Esophagus muscularis mucosa (tissue), 4 donors: ENCODE measurements at regions not wholly inside any gene's neighbourhood (a gene's known extent, or its start where the extent isn't known, plus 50 kb on each side); places are given as distances from the start of the nearest gene placed in this dataset.

Experiments used
- DNase-seq: peaks from one replicate; pipeline ENCODE4 v3.0.0-alpha.2; 2017; ENCODE audit errors: extremely low spot score
- H3K27ac ChIP-seq, 4 donors: fragments of 200-600 bp; sonication (generic); replicated peaks in 1 of 4; 1 replicate in 3 of 4; 2 replicates in 1 of 4; pipeline ENCODE4 v1.5.1; 2016 to 2019; ENCODE audit warnings: mild to moderate bottlenecking in 1 of 4
- H3K27me3 ChIP-seq, 4 donors: fragments of 200-600 bp; sonication (generic); one replicate each; pipeline versions ENCODE4 v1.5.1 to v1.6.0; 2016 to 2019
- H3K36me3 ChIP-seq, 4 donors: fragments of 200-600 bp; sonication (generic); one replicate each; pipeline ENCODE4 v1.5.1; 2016 to 2019
- H3K4me1 ChIP-seq, 4 donors: fragments of 200-600 bp; sonication (generic); one replicate each; pipeline ENCODE4 v1.5.1; 2016 to 2019
- H3K4me3 ChIP-seq, 4 donors: fragments of 200-600 bp; sonication (generic); 1 replicate in 2 of 4; 2 replicates in 2 of 4; pipeline ENCODE4 v1.5.1; 2016 to 2019; ENCODE audit warnings: mild to moderate bottlenecking in 4 of 4, moderate library complexity in 1 of 4
- H3K9me3 ChIP-seq, 4 donors: fragments of 200-600 bp; sonication (generic); 1 replicate in 3 of 4; 2 replicates in 1 of 4; pipeline ENCODE4 v1.5.1; 2016 to 2019
- EP300 ChIP-seq: sonication (generic); formaldehyde crosslinking; IDR thresholded peaks from one replicate; pipeline ENCODE4 v1.6.1; 2017; ENCODE audit warnings: antibody characterized with exemption
- POLR2A ChIP-seq: fragments of 450-650 bp; IDR thresholded peaks from one replicate; pipeline ENCODE4 v1.6.1; 2017; ENCODE audit warnings: antibody characterized with exemption, moderate library complexity, mild to moderate bottlenecking, low read depth
- POLR2AphosphoS5 ChIP-seq, 2 donors: sonication (generic); formaldehyde crosslinking; IDR thresholded peaks; one replicate each; pipeline ENCODE4 v1.6.1; 2017; ENCODE audit warnings: antibody characterized with exemption in 2 of 2
- WGBS: methylation state at CpG from one replicate; pipeline ENCODE4 v1.1.5; 2018; 5-methylcytosine and 5-hydroxymethylcytosine counted together
- intact Hi-C: fragments of 100-400 bp; cut with DNase I; formaldehyde crosslinking; loops from one replicate; pipeline ENCODE4 v1.15.1; 2023
- TF ChIP-seq, protein P1 (sequence below), 3 experiments: fragments of 200-600 bp in 2 of 3; fragments of 450-650 bp in 1 of 3; sonication (generic) in 2 of 3; IDR thresholded peaks; one replicate each; pipeline ENCODE4 v1.5.1; 2017 to 2019; ENCODE audit warnings: antibody characterized with exemption in 3 of 3, mild to moderate bottlenecking in 2 of 3, moderate library complexity in 1 of 3

DNA sequence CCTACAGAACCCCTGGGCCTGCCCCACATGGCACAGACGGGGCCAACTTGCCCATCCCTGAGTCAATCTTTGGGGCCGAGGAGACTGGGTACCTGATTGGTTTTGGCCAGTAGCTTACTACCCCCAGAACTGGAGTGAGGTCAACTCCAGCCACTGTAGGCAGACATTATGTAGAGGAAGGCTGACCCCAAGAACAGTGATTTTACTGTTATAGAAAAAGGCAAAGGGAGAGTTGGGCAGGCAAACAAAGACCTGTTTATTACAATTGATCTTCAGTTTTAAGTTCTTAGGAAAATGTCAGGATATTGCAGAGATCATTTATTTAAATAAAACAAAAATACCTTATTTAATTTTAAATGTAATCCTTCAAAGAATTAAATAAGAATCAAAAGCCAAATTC is 653.8 kb downstream of the NPHP4 start:
- no peak overlapping the region for H3K4me3 ChIP-seq
- no peaks in the 10 kb centered on the region for H3K9me3 ChIP-seq
- DNase-seq, result no peak
- intact Hi-C loops, result no loop called here
- H3K27ac ChIP-seq, result no peak overlapping the region
- H3K4me1 ChIP-seq, result no peaks in the 10 kb centered on the region
- WGBS, result 83% methylated on average over 2 of the region's 2 CpGs
- H3K27me3 ChIP-seq, result peaks cover 0 to 26% (median 0%) of the 10 kb centered on the region in 4 donors
- H3K36me3 ChIP-seq, result no peaks in the 10 kb centered on the region
- no peak for TF ChIP-seq POLR2AphosphoS5 (IDR thresholded peaks at IDR 0.05)
- TF ChIP-seq, protein P1, sequence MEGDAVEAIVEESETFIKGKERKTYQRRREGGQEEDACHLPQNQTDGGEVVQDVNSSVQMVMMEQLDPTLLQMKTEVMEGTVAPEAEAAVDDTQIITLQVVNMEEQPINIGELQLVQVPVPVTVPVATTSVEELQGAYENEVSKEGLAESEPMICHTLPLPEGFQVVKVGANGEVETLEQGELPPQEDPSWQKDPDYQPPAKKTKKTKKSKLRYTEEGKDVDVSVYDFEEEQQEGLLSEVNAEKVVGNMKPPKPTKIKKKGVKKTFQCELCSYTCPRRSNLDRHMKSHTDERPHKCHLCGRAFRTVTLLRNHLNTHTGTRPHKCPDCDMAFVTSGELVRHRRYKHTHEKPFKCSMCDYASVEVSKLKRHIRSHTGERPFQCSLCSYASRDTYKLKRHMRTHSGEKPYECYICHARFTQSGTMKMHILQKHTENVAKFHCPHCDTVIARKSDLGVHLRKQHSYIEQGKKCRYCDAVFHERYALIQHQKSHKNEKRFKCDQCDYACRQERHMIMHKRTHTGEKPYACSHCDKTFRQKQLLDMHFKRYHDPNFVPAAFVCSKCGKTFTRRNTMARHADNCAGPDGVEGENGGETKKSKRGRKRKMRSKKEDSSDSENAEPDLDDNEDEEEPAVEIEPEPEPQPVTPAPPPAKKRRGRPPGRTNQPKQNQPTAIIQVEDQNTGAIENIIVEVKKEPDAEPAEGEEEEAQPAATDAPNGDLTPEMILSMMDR (IDR thresholded peaks at IDR 0.05), result no peak
- TF ChIP-seq POLR2A, result no peak
- no peak for TF ChIP-seq EP300

DNA sequence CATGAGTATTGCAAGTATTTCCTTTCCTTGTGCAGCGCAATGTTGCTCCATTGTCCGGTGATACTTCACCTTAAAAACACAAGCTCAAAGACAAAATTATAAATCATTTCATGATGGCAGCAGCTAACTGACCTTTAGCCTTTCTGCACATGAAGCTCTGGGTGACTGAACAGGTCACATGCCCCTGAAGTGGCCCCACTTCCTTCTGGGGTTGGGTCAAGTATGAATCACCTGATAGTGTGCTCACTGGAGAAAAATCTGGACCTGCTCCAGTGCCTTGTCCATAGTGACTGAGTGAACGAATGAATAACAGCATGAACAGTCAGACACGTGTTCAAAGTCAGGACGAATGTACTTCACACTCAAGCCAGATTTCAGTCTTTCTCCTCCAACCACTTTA is 658.9 kb downstream of the NPHP4 start:
- Histone ChIP-seq H3K9me3 (no peaks in the 10 kb centered on the region), H3K27me3 (peaks cover 0 to 26% (median 0%) of the 10 kb centered on the region in 4 donors), H3K36me3 (no peaks in the 10 kb centered on the region), H3K4me1 (no peaks in the 10 kb centered on the region), H3K27ac (no peak overlapping the region), H3K4me3 (no peak overlapping the region)
- TF ChIP-seq POLR2A, result no peak
- no peak for TF ChIP-seq EP300
- no peak for TF ChIP-seq POLR2AphosphoS5 (IDR thresholded peaks at IDR 0.05)
- TF ChIP-seq, protein P1 (IDR thresholded peaks at IDR 0.05), result no peak
- WGBS, result 84% methylated on average over 5 of the region's 5 CpGs
- DNase-seq, result no peak
- intact Hi-C loops, result no loop called here

DNA sequence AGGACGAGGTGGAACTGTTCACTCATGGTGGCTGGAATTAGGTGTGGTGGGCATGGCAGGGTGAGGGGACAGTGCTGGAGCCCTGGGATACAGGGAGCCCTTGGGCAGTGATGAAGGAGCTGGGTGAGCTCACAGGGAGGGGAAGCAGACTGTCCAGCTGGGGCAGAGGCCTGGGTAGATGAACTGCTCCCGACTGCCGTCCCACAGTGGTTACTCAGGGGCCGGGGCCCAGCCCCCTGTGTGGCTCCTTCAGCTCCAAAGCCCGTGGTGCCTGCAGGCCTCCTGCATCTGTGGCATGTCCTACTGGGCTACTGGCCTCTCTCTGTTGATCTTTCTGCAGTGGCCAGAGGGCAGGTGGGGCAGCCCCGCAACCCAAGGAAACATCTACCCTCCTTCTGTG is 661.1 kb downstream of the NPHP4 start:
- Histone ChIP-seq H3K4me1 (no peaks in the 10 kb centered on the region), H3K27me3 (peaks cover 0 to 36% (median 3%) of the 10 kb centered on the region in 4 donors), H3K36me3 (no peaks in the 10 kb centered on the region), H3K27ac (no peak overlapping the region), H3K4me3 (no peak overlapping the region), H3K9me3 (peaks cover 0 to 19% (median 8%) of the 10 kb centered on the region in 4 donors)
- WGBS, result 88% methylated on average over 6 of the region's 6 CpGs
- no peak for TF ChIP-seq POLR2AphosphoS5 (IDR thresholded peaks at IDR 0.05)
- TF ChIP-seq, protein P1 (IDR thresholded peaks at IDR 0.05), result no peak
- no peak for TF ChIP-seq EP300
- TF ChIP-seq POLR2A, result no peak
- DNase-seq, result no peak
- intact Hi-C loops, result no loop called here

DNA sequence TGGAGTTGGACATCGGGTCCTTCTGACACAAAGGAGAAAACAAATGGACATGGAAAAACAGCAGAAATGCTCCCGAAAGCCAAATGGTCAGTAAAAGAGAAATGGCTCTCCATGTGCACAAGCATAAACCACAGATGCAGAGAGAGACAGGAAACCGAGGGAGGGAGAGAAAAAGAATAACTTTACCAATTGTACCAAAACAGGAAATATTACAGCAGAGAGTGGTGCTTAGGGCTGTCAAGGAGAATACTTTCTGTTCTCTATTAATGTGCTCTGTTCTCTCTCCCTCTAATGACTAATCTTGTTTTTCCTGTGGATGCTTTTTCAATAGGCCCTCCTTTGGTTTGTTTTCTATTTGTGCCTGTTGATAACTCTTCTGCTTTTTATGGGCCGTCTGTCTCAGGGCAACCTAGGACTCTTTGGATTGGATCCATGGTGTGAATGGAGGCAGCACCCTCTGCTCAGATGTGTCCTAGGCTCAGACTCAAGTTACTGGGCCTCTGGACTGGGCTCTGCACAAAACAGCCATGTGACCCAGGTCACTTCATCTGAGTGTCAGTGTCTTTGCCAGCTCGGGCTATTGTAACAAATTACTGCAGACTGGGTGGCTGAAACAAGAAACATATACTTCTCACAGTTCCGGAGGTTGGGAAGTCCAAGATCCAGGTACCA is 663.0 kb downstream of the NPHP4 start:
- 62% methylated on average over 6 of the region's 6 CpGs for WGBS

More for the DNA sequence above, 663.0 kb downstream of the NPHP4 start:
- Histone ChIP-seq H3K4me3 (no peak overlapping the region), H3K27ac (no peak overlapping the region), H3K36me3 (no peaks in the 10 kb centered on the region), H3K9me3 (peaks cover 0 to 19% (median 8%) of the 10 kb centered on the region in 4 donors), H3K27me3 (peaks cover 0 to 40% (median 3%) of the 10 kb centered on the region in 4 donors), H3K4me1 (no peaks in the 10 kb centered on the region)
- no peak for DNase-seq
- intact Hi-C loops, result no loop called here
- TF ChIP-seq POLR2AphosphoS5 (IDR thresholded peaks at IDR 0.05) (no peak), EP300 (no peak), POLR2A (no peak)
- TF ChIP-seq, protein P1 (IDR thresholded peaks at IDR 0.05), result no peak
